ENCODE measurements at regions not wholly inside any gene's neighbourhood (a gene's known extent, or its start where the extent isn't known, plus 50 kb on each side); places are given as distances from the start of the nearest gene placed in this dataset.

DNA sequence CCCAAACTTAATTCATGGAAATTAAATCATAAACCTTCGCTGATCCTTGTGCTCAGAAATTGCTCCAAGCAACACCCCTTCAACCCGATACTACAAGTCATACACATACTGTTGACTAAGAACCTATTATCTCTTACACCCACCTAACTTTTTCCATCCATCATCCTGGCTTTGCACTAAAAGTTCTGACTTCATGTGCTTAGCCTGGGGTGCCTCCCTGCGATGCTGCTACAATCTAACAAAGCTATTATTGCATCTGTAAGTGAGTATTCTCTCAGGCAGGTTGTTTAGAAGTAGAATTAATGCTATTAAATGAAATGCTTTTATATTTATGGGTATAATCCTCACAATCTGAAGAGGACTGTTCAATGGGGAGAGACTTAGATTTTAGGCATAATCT, 619.8 kb downstream of the CCDC85A start:
- DNase-seq (ENCODE audit: low read depth): no peak
- H3K4me3 ChIP-seq (ENCODE audit: low read depth, low read length): no peak overlapping the region
- TF ChIP-seq MYC (IDR thresholded peaks at IDR 0.05; ENCODE audit: low read depth, low read length) (no peak), MAX (IDR thresholded peaks at IDR 0.05; ENCODE audit: low read depth, low read length) (no peak), CTCF (IDR thresholded peaks at IDR 0.05; ENCODE audit: low read depth, low read length) (no peak), POLR2A (IDR thresholded peaks at IDR 0.05; ENCODE audit: extremely low read depth, insufficient read length) (no peak)

DNA sequence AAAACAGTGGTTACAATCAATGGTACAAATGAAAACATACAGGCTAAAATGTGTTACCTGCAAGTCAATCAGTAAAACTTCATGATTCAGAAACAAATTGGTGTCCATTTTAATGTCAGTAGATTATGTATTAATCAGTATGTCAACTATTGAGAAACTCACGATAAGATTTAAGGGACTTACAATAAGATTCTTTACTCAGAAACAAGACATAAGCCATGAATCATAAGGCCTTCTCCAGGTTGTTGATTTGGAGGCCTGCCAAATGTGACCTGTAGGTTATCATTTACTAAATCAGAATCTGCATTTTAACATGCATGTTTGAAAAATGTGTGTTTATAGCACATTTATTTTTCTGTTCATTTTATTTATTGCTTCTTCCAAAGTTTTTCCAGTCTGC, 623.1 kb downstream of the CCDC85A start:
- no peak for TF ChIP-seq POLR2A (IDR thresholded peaks at IDR 0.05; ENCODE audit: extremely low read depth, insufficient read length)
- TF ChIP-seq MAX (IDR thresholded peaks at IDR 0.05; ENCODE audit: low read depth, low read length): no peak
- TF ChIP-seq MYC (IDR thresholded peaks at IDR 0.05; ENCODE audit: low read depth, low read length): no peak
- no peak for TF ChIP-seq CTCF (IDR thresholded peaks at IDR 0.05; ENCODE audit: low read depth, low read length)
- no peak for DNase-seq (ENCODE audit: low read depth)

GRCh38 chr2:56807861-56808260, 624.1 kb downstream of the CCDC85A start:
- no peak for DNase-seq (ENCODE audit: low read depth)
- no peak overlapping the region for H3K4me3 ChIP-seq (ENCODE audit: low read depth, low read length)
- TF ChIP-seq MYC (IDR thresholded peaks at IDR 0.05; ENCODE audit: low read depth, low read length) (no peak), POLR2A (IDR thresholded peaks at IDR 0.05; ENCODE audit: extremely low read depth, insufficient read length) (no peak), MAX (IDR thresholded peaks at IDR 0.05; ENCODE audit: low read depth, low read length) (no peak), CTCF (IDR thresholded peaks at IDR 0.05; ENCODE audit: low read depth, low read length) (no peak)

More for the DNA sequence above, 623.1 kb downstream of the CCDC85A start:
- no peak overlapping the region for H3K4me3 ChIP-seq (ENCODE audit: low read depth, low read length)

DNA sequence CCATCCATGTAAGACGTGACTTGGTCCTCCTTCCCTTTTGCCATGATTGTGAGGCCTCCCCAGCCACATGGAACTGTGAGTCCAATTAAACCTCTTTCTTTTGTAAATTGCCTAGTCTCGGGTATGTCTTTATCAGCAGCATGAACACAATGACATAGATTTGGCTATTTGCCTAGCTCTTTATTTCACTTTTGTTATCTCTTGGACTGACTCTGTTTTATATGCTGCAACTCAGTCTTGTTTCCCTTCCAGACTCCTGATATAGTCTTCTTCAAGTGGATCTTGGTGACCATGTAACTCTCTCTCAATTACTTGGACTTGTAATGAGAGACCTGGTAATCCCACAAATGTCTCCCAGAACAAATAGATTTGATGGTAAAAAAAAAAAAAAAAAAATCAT, 627.6 kb downstream of the CCDC85A start:
- no peak for DNase-seq (ENCODE audit: low read depth)
- TF ChIP-seq POLR2A (IDR thresholded peaks at IDR 0.05; ENCODE audit: extremely low read depth, insufficient read length): no peak
- no peak for TF ChIP-seq CTCF (IDR thresholded peaks at IDR 0.05; ENCODE audit: low read depth, low read length)
- no peak for TF ChIP-seq MAX (IDR thresholded peaks at IDR 0.05; ENCODE audit: low read depth, low read length)
- no peak for TF ChIP-seq MYC (IDR thresholded peaks at IDR 0.05; ENCODE audit: low read depth, low read length)
- no peak overlapping the region for H3K4me3 ChIP-seq (ENCODE audit: low read depth, low read length)

DNA sequence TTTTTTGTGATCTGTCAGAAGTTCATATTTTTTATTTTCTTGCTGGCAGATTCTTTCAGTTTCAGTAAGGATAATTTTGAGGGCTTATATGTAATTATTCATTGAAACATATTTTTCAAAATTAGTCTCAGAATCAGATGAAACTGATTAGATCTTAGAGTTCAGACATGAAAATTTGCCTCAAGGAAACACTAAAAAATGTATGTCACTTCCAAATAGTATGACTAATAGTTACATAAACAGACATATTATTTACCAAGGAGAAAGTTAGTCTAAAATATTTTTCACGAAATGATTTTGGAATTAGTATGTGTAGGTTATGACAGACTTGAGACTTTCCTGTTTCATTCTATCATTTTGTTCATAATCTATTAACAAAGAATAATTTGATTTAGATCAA, 628.6 kb downstream of the CCDC85A start:
- H3K4me3 ChIP-seq (ENCODE audit: low read depth, low read length): no peak overlapping the region
- DNase-seq (ENCODE audit: low read depth): no peak
- TF ChIP-seq POLR2A (IDR thresholded peaks at IDR 0.05; ENCODE audit: extremely low read depth, insufficient read length) (no peak), MYC (IDR thresholded peaks at IDR 0.05; ENCODE audit: low read depth, low read length) (no peak), CTCF (IDR thresholded peaks at IDR 0.05; ENCODE audit: low read depth, low read length) (no peak), MAX (IDR thresholded peaks at IDR 0.05; ENCODE audit: low read depth, low read length) (no peak)

- H3K4me3 ChIP-seq (ENCODE audit: low read depth, low read length): no peak overlapping the region
- DNase-seq (ENCODE audit: low read depth): no peak
- TF ChIP-seq MYC (IDR thresholded peaks at IDR 0.05; ENCODE audit: low read depth, low read length): no peak
- no peak for TF ChIP-seq POLR2A (IDR thresholded peaks at IDR 0.05; ENCODE audit: extremely low read depth, insufficient read length)
- TF ChIP-seq MAX (IDR thresholded peaks at IDR 0.05; ENCODE audit: low read depth, low read length): no peak
- TF ChIP-seq CTCF (IDR thresholded peaks at IDR 0.05; ENCODE audit: low read depth, low read length): no peak
These were observed 629.7 kb downstream of the CCDC85A start for GRCh38 chr2:56813490-56813889.

Data from NB4 (cell line).